H1 (cell line): ENCODE measurements at regions not wholly inside any gene's neighbourhood (a gene's known extent, or its start where the extent isn't known, plus 50 kb on each side); places are given as distances from the start of the nearest gene placed in this dataset.

Source experiments
- CTCF ChIA-PET: fragments of 300-600 bp; sonication (Branson Sonifier 250); formaldehyde crosslinking; loops from one replicate; lab custom pipeline; 2021; ENCODE audit not compliant: partially characterized antibody; lab: Charles Lee
- POLR2A ChIA-PET: fragments of 300-600 bp; sonication (Branson Sonifier 250); formaldehyde crosslinking; loops from one replicate; lab custom pipeline; 2021; ENCODE audit warnings: inconsistent platforms; ENCODE audit not compliant: partially characterized antibody; lab: Charles Lee
- DNase-seq, 2 experiments: peaks; one replicate each; pipeline versions ENCODE4 v3.0.0 to v3.0.0-alpha.2; 2010 to 2022; ENCODE audit warnings: low spot score in 2 of 2, low read depth in 1 of 2, mixed read lengths in 1 of 2
- FAIRE-seq: peaks from 2 replicates; lab custom pipeline; 2011; peaks lifted over from hg19 to GRCh38; lab: Jason Lieb, UNC
- H2AFZ ChIP-seq: 2 replicates; pipeline ENCODE4 v1.8.1; 2012; ENCODE audit warnings: low read length, inconsistent platforms
- H2AK5ac ChIP-seq: 2 replicates; pipeline ENCODE4 v1.6.1; 2013; ENCODE audit warnings: low read depth, low read length
- H2BK120ac ChIP-seq: replicated peaks from 2 replicates; pipeline ENCODE3; 2013; ENCODE audit warnings: low read depth, low read length, inconsistent platforms
- H2BK12ac ChIP-seq: 2 replicates; pipeline ENCODE4 v1.6.1; 2013; ENCODE audit warnings: low read depth, low read length
- H2BK15ac ChIP-seq: 2 replicates; pipeline ENCODE4 v1.6.1; 2013; ENCODE audit warnings: low read length
- H2BK20ac ChIP-seq: 2 replicates; pipeline ENCODE4 v1.6.1; 2013; ENCODE audit warnings: low read length
- H2BK5ac ChIP-seq: 2 replicates; pipeline ENCODE4 v1.6.1; 2013; ENCODE audit warnings: low read depth, low read length
- H3K14ac ChIP-seq: 2 replicates; pipeline ENCODE4 v1.6.1; 2013; ENCODE audit warnings: inconsistent platforms; ENCODE audit not compliant: insufficient read length
- H3K18ac ChIP-seq: 2 replicates; pipeline ENCODE4 v1.6.1; 2013; ENCODE audit warnings: low read length; ENCODE audit errors: extremely low read depth
- H3K23ac ChIP-seq: 2 replicates; pipeline ENCODE4 v1.6.1; 2013; ENCODE audit warnings: inconsistent platforms; ENCODE audit not compliant: insufficient read length
- H3K23me2 ChIP-seq: 2 replicates; pipeline ENCODE4 v1.6.1; 2013; ENCODE audit warnings: low read depth, low read length
- H3K27ac ChIP-seq: 2 replicates; pipeline ENCODE4 v1.6.1; 2011; ENCODE audit warnings: low read depth, low read length, inconsistent platforms
- H3K27me3 ChIP-seq, 4 experiments: replicated peaks in 1 of 4; 1 replicate in 1 of 4; 2 replicates in 3 of 4; pipeline versions ENCODE4 v1.6.1 to v1.8.1; 2011 to 2013; ENCODE audit warnings: low read length in 3 of 4, mild to moderate bottlenecking in 3 of 4, inconsistent platforms in 2 of 4, mixed read lengths in 2 of 4, moderate library complexity in 1 of 4; ENCODE audit not compliant: control insufficient read depth in 3 of 4, insufficient read depth in 3 of 4; ENCODE audit errors: extremely low read depth in 1 of 4
- H3K36me3 ChIP-seq, 4 experiments: 2 replicates each; pipeline versions ENCODE4 v1.6.1 to v1.8.1; 2011 to 2013; ENCODE audit warnings: mild to moderate bottlenecking in 4 of 4, low read length in 3 of 4, moderate library complexity in 2 of 4, control low read depth in 1 of 4, inconsistent platforms in 1 of 4; ENCODE audit not compliant: insufficient read depth in 4 of 4, control insufficient read depth in 2 of 4
- H3K4ac ChIP-seq: replicated peaks from 2 replicates; pipeline ENCODE3; 2013; ENCODE audit warnings: low read length, low read depth, mixed read lengths, inconsistent platforms; ENCODE audit not compliant: insufficient read length
- H3K4me1 ChIP-seq, 4 experiments: replicated peaks in 1 of 4; 1 replicate in 1 of 4; 2 replicates in 3 of 4; pipeline versions ENCODE4 v1.6.1 to v1.8.1; 2011 to 2013; ENCODE audit warnings: low read length in 3 of 4, inconsistent platforms in 2 of 4, mixed read lengths in 1 of 4; ENCODE audit not compliant: insufficient read depth in 4 of 4, control insufficient read depth in 3 of 4
- H3K4me2 ChIP-seq, 2 experiments: 2 replicates each; pipeline versions ENCODE4 v1.6.1 to v1.8.1; 2011 to 2013; ENCODE audit warnings: low read depth in 2 of 2, low read length in 2 of 2, control low read depth in 1 of 2, inconsistent platforms in 1 of 2, mild to moderate bottlenecking in 1 of 2; ENCODE audit not compliant: insufficient read depth in 1 of 2
- H3K4me3 ChIP-seq, 4 experiments: fragments of 200-600, 300-600 bp in 1 of 4; sonication (generic), shearing (Covaris generic), sonication (Bioruptor Twin) in 1 of 4; 2 replicates each; pipeline versions ENCODE4 v1.5.1 to v1.8.1; 2011 to 2016; ENCODE audit warnings: low read length in 4 of 4, low read depth in 3 of 4, control low read depth in 2 of 4, inconsistent platforms in 2 of 4, mild to moderate bottlenecking in 2 of 4, mixed read lengths in 1 of 4, moderate library complexity in 1 of 4; ENCODE audit not compliant: insufficient read depth in 2 of 4; ENCODE audit errors: extremely low read depth in 1 of 4
- H3K56ac ChIP-seq: replicated peaks from 2 replicates; pipeline ENCODE3; 2013; ENCODE audit warnings: low read depth, mild to moderate bottlenecking, mixed read lengths, low read length, inconsistent platforms; ENCODE audit not compliant: insufficient read length
- H3K79me1 ChIP-seq: 2 replicates; pipeline ENCODE4 v1.6.1; 2013; ENCODE audit warnings: low read depth, low read length, control low read depth
- H3K79me2 ChIP-seq, 2 experiments: 2 replicates each; pipeline versions ENCODE4 v1.6.1 to v1.8.1; 2012 to 2013; ENCODE audit warnings: low read length in 2 of 2, mild to moderate bottlenecking in 2 of 2, inconsistent platforms in 1 of 2; ENCODE audit not compliant: insufficient read depth in 2 of 2, control insufficient read depth in 1 of 2
- H3K9ac ChIP-seq, 4 experiments: replicated peaks in 1 of 4; 1 replicate in 1 of 4; 2 replicates in 3 of 4; pipeline versions ENCODE4 v1.6.1 to v1.8.1; 2011 to 2013; ENCODE audit warnings: low read depth in 3 of 4, low read length in 3 of 4, control low read depth in 2 of 4, mild to moderate bottlenecking in 2 of 4, moderate library complexity in 2 of 4, inconsistent platforms in 1 of 4; ENCODE audit errors: extremely low read depth in 1 of 4
- H3K9me3 ChIP-seq, 2 experiments: 2 replicates each; pipeline versions ENCODE4 v1.6.1 to v1.8.1; 2012 to 2013; ENCODE audit warnings: mild to moderate bottlenecking in 2 of 2, moderate library complexity in 2 of 2, control low read depth in 1 of 2, inconsistent platforms in 1 of 2, low read depth in 1 of 2, low read length in 1 of 2, mixed read lengths in 1 of 2; ENCODE audit not compliant: insufficient read depth in 2 of 2
- H4K20me1 ChIP-seq, 2 experiments: replicated peaks in 1 of 2; 2 replicates each; pipeline versions ENCODE3 to v1.8.1; 2011 to 2013; ENCODE audit warnings: inconsistent platforms in 2 of 2, low read length in 2 of 2, mild to moderate bottlenecking in 1 of 2; ENCODE audit not compliant: insufficient read depth in 2 of 2, control insufficient read depth in 1 of 2
- H4K5ac ChIP-seq: 2 replicates; pipeline ENCODE4 v1.6.1; 2013; ENCODE audit warnings: low read length, low read depth, mixed read lengths, inconsistent platforms; ENCODE audit not compliant: insufficient read length
- H4K8ac ChIP-seq: 2 replicates; pipeline ENCODE4 v1.8.0; 2013; ENCODE audit warnings: mild to moderate bottlenecking, moderate library complexity, low read length, inconsistent platforms; ENCODE audit not compliant: insufficient read depth; ENCODE audit errors: extremely low read depth
- H4K91ac ChIP-seq: replicated peaks from 2 replicates; pipeline ENCODE3; 2013; ENCODE audit warnings: low read length, mixed read lengths, inconsistent platforms; ENCODE audit not compliant: insufficient read length
- BCL11A ChIP-seq, 2 experiments: IDR thresholded peaks; one replicate each; pipeline ENCODE4 v1.6.1; 2011; ENCODE audit warnings: low read depth in 2 of 2, low read length in 2 of 2, mild to moderate bottlenecking in 2 of 2
- BRCA1 ChIP-seq: IDR thresholded peaks from 2 replicates; pipeline ENCODE4 v1.6.1; 2012; ENCODE audit warnings: low read depth, low read length, improper control_type of control experiment
- CBX8 ChIP-seq: fragments of 300-800, 300-1000 bp; sonication (generic); IDR thresholded peaks from 2 replicates; pipeline ENCODE4 v1.7.1; 2016; ENCODE audit warnings: low read depth, low read length, borderline replicate concordance
- HDAC6 ChIP-seq: IDR thresholded peaks from one replicate; pipeline ENCODE4 v1.7.1; 2012; ENCODE audit warnings: low read depth, mild to moderate bottlenecking, inconsistent platforms, low read length, moderate library complexity
- KDM1A ChIP-seq: fragments of 200-600, 300-600 bp; sonication (generic); IDR thresholded peaks from 2 replicates; pipeline ENCODE4 v1.7.1; 2016; ENCODE audit warnings: mild to moderate bottlenecking, low read length, borderline replicate concordance
- KDM4A ChIP-seq: IDR thresholded peaks from one replicate; pipeline ENCODE4 v1.7.1; 2012; ENCODE audit warnings: low read depth, mild to moderate bottlenecking, moderate library complexity, low read length, inconsistent platforms; ENCODE audit not compliant: severe bottlenecking
- NRF1 ChIP-seq: IDR thresholded peaks from 2 replicates; pipeline ENCODE4 v1.6.1; 2011; ENCODE audit warnings: mild to moderate bottlenecking, low read depth, low read length, improper control_type of control experiment
- POU5F1 ChIP-seq: IDR thresholded peaks from 2 replicates; pipeline ENCODE4 v1.6.1; 2011; ENCODE audit warnings: low read depth, mild to moderate bottlenecking, low read length, moderate library complexity
- RAD21 ChIP-seq, 2 experiments: IDR thresholded peaks in 1 of 2; conservative IDR thresholded peaks in 1 of 2; 2 replicates each; pipeline ENCODE4 v1.6.1; 2011; ENCODE audit warnings: low read depth in 2 of 2, low read length in 2 of 2, improper control_type of control experiment in 1 of 2, inconsistent platforms in 1 of 2, mild to moderate bottlenecking in 1 of 2, moderate library complexity in 1 of 2
- RNF2 ChIP-seq: fragments of 200-900, 300-1000 bp; sonication (generic); IDR thresholded peaks from 2 replicates; pipeline ENCODE4 v1.7.1; 2016; ENCODE audit warnings: borderline replicate concordance, low read depth, mild to moderate bottlenecking, antibody characterized with exemption, low read length; ENCODE audit not compliant: poor library complexity, severe bottlenecking; ENCODE audit errors: missing control alignments
- SP2 ChIP-seq: IDR thresholded peaks from 2 replicates; pipeline ENCODE4 v1.6.1; 2012; ENCODE audit warnings: mild to moderate bottlenecking, low read length, inconsistent platforms
- TCF12 ChIP-seq: IDR thresholded peaks from 2 replicates; pipeline ENCODE4 v1.6.1; 2011; ENCODE audit warnings: low read depth, mild to moderate bottlenecking, low read length
- WGBS, 2 experiments: shearing (Covaris generic) in 1 of 2; methylation state at CpG; one replicate each; pipeline versions ENCODE4 v1.1.6 to v1.1.7; 2013 to 2015; ENCODE audit warnings: low lambda C conversion rate in 2 of 2, mixed read lengths in 2 of 2, inconsistent platforms in 1 of 2, low coverage in 1 of 2, missing lambda C conversion rate in 1 of 2; ENCODE audit not compliant: insufficient replicate concordance in 2 of 2, insufficient coverage in 1 of 2, insufficient read length in 1 of 2; ENCODE audit errors: extremely low coverage in 1 of 2, missing lambda C conversion rate in 1 of 2; 5-methylcytosine and 5-hydroxymethylcytosine counted together
- TF ChIP-seq, protein P1 (sequence below): IDR thresholded peaks from 2 replicates; pipeline ENCODE4 v1.6.1; 2011; ENCODE audit warnings: low read length, improper control_type of control experiment

DNA sequence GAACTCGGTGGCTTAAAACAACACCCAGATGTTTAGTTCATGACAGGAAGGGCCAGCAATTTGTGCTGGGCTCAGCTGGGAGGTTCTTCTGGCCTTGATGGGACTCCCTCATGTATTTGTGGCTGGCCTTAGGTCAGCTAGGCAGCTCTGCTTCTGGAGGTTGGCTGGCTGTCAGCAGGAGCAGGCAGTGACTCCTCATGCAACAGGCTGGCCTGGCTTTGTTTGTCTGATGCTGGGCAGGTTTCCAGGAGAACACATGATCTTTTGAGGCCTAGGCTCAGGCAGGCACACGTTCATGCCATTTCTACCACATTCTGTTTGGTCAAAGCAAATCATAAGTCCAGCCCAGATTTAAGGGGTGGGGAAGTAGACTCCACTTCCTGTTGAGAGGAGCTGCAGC lies 571.2 kb downstream of the TBC1D22A start:
- H3K9me3 ChIP-seq, result peaks cover 91 to 94% of the 10 kb centered on the region in 2 experiments
- no peaks in the 10 kb centered on the region for H3K79me1 ChIP-seq
- no peak overlapping the region for H2AK5ac ChIP-seq
- POLR2A ChIA-PET, result no interaction called here
- no peak overlapping the region for H2BK12ac ChIP-seq
- H3K4me2 ChIP-seq, result no peak overlapping the region
- H3K18ac ChIP-seq, result no peak overlapping the region
- no peak overlapping the region for H3K27ac ChIP-seq
- no peak overlapping the region for H2AFZ ChIP-seq
- no peak overlapping the region for H3K9ac ChIP-seq
- no peak for FAIRE-seq
- no peaks in the 10 kb centered on the region for H4K20me1 ChIP-seq
- no peaks in the 10 kb centered on the region for H3K4me1 ChIP-seq
- CTCF ChIA-PET, result no interaction called here
- H3K23ac ChIP-seq, result no peak overlapping the region
- H2BK5ac ChIP-seq, result no peak overlapping the region
- H2BK120ac ChIP-seq, result no peak overlapping the region
- no peak for DNase-seq
- H3K14ac ChIP-seq, result no peak overlapping the region
- no peak overlapping the region for H2BK20ac ChIP-seq
- H4K8ac ChIP-seq, result no peak overlapping the region
- H3K56ac ChIP-seq, result no peak overlapping the region
- no peaks in the 10 kb centered on the region for H3K79me2 ChIP-seq
- H4K91ac ChIP-seq, result no peak overlapping the region
- no peaks in the 10 kb centered on the region for H3K36me3 ChIP-seq
- H3K23me2 ChIP-seq, result peaks cover 3% of the 10 kb centered on the region; the same call in 1 of the 2 replicates
- no peak overlapping the region for H3K4ac ChIP-seq
- H2BK15ac ChIP-seq, result no peak overlapping the region
- no peaks in the 10 kb centered on the region for H3K27me3 ChIP-seq
- 44% methylated on average over 1 of the region's 2 CpGs; no CpG with 5 or more reads in 1 of the 2 experiments for WGBS, 2 experiments
- no peak overlapping the region for H4K5ac ChIP-seq
- H3K4me3 ChIP-seq, result no peak overlapping the region
- TF ChIP-seq HDAC6 (no peak), NRF1 (no peak), KDM1A (no peak), KDM4A (no peak), BCL11A (IDR thresholded peaks at IDR 0.05; ENCODE audit: low read depth in 2 of 2, low read length in 2 of 2) (no peak), BRCA1 (no peak), SP2 (no peak), RNF2 (no peak), RAD21 (IDR thresholded peaks at IDR 0.05 in 1 of 2, conservative IDR thresholded peaks at IDR 0.05 in 1 of 2; ENCODE audit: low read depth in 2 of 2, low read length in 2 of 2) (no peak), TCF12 (no peak), POU5F1 (no peak), CBX8 (no peak)
- TF ChIP-seq, protein P1, sequence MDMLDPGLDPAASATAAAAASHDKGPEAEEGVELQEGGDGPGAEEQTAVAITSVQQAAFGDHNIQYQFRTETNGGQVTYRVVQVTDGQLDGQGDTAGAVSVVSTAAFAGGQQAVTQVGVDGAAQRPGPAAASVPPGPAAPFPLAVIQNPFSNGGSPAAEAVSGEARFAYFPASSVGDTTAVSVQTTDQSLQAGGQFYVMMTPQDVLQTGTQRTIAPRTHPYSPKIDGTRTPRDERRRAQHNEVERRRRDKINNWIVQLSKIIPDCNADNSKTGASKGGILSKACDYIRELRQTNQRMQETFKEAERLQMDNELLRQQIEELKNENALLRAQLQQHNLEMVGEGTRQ, result no peak
